HG03280 (cell line): ENCODE measurements at regions not wholly inside any gene's neighbourhood (a gene's known extent, or its start where the extent isn't known, plus 50 kb on each side); places are given as distances from the start of the nearest gene placed in this dataset.

Experiments
- ATAC-seq: cut with Tn5 transposase; IDR thresholded peaks from one replicate; pipeline ENCODE4 v1.9.1; 2021; ENCODE audit warnings: mild to moderate bottlenecking, moderate library complexity; ENCODE audit not compliant: unreplicated experiment

- ATAC-seq, result no peak
Observed at GRCh38 chr6:23002044-23002619, 432.8 kb downstream of the HDGFL1 start.

- ATAC-seq, result no peak
Observed at GRCh38 chr6:23003671-23004467, 434.5 kb downstream of the HDGFL1 start.

- ATAC-seq, result no peak
Observed at GRCh38 chr6:23006656-23007055, 437.3 kb downstream of the HDGFL1 start.

GRCh38 chr6:23011615-23012014 lies 442.2 kb downstream of the HDGFL1 start:
- ATAC-seq, result no peak

GRCh38 chr6:23013776-23014175 lies 444.4 kb downstream of the HDGFL1 start:
- no peak for ATAC-seq

- no peak for ATAC-seq
Observed at GRCh38 chr6:23016696-23017095, 447.3 kb downstream of the HDGFL1 start.

GRCh38 chr6:23021487-23021886 lies 452.1 kb downstream of the HDGFL1 start:
- no peak for ATAC-seq

- no peak for ATAC-seq
Observed at GRCh38 chr6:23027281-23027680, 457.9 kb downstream of the HDGFL1 start.

GRCh38 chr6:23031986-23032385 lies 462.6 kb downstream of the HDGFL1 start:
- no peak for ATAC-seq

- no peak for ATAC-seq
Observed at GRCh38 chr6:23034926-23035325, 465.6 kb downstream of the HDGFL1 start.

- ATAC-seq, result no peak
Observed at GRCh38 chr6:23036406-23036983, 467.1 kb downstream of the HDGFL1 start.

- ATAC-seq, result no peak
Observed at GRCh38 chr6:23040899-23041298, 471.5 kb downstream of the HDGFL1 start.

- ATAC-seq, result no peak
Observed at GRCh38 chr6:23045280-23045679, 475.9 kb downstream of the HDGFL1 start.

GRCh38 chr6:23055523-23055922 lies 486.2 kb downstream of the HDGFL1 start:
- no peak for ATAC-seq

- no peak for ATAC-seq
Observed at GRCh38 chr6:23073821-23074220, 504.5 kb downstream of the HDGFL1 start.

- no peak for ATAC-seq
Observed at GRCh38 chr6:23077772-23078171, 508.4 kb downstream of the HDGFL1 start.

- ATAC-seq, result no peak
Observed at GRCh38 chr6:23081701-23082100, 512.3 kb downstream of the HDGFL1 start.

GRCh38 chr6:23086100-23086499 lies 516.7 kb downstream of the HDGFL1 start:
- no peak for ATAC-seq

GRCh38 chr6:23087471-23087870 lies 518.1 kb downstream of the HDGFL1 start:
- ATAC-seq, result no peak

- ATAC-seq, result no peak
Observed at GRCh38 chr6:23088761-23089160, 519.4 kb downstream of the HDGFL1 start.

- no peak for ATAC-seq
Observed at GRCh38 chr6:23089981-23090380, 520.6 kb downstream of the HDGFL1 start.

- no peak for ATAC-seq
Observed at GRCh38 chr6:23091795-23092194, 522.4 kb downstream of the HDGFL1 start.
